ENCODE measurements at regions not wholly inside any gene's neighbourhood (a gene's known extent, or its start where the extent isn't known, plus 50 kb on each side); places are given as distances from the start of the nearest gene placed in this dataset.

GRCh38 chr12:4201333-4202100, 72.0 kb upstream of the CCND2 start:
- TF ChIP-seq CTCF (IDR thresholded peaks at IDR 0.05) (no peak), POLR2AphosphoS5 (IDR thresholded peaks at IDR 0.05) (no peak), POLR2A (IDR thresholded peaks at IDR 0.05) (no peak)

Measured in suprapubic skin (tissue), 4 donors.